Forelimb muscle (tissue), 1 donor: ENCODE measurements at regions not wholly inside any gene's neighbourhood (a gene's known extent, or its start where the extent isn't known, plus 50 kb on each side); places are given as distances from the start of the nearest gene placed in this dataset.

Experiments
- DNase-seq: peaks from one replicate; pipeline ENCODE4 v3.0.0-alpha.2; 2013; ENCODE audit warnings: low read depth

DNA sequence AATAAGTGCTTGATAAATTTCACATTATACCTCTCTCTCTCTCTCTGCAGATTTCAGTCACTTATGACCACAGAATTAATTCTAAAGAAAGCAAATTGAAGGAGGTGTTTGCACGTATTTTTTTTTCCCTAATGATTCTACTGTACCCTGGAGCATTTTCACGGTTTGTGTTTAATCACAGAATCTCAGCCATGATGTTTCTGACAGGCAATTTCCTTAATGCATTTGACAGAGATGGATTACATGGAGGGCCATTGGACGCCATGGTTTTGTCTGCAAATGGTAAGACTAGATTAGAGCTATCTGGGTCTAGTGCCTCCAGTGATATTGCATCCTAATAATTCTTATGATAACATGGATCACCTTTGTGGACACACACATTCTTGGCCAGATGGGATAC is 147.5 kb upstream of the RBFOX1 start:
- DNase-seq: no peak

- DNase-seq: no peak
Measured at GRCh38 chr16:7183768-7184167, 148.9 kb upstream of the RBFOX1 start.

DNA sequence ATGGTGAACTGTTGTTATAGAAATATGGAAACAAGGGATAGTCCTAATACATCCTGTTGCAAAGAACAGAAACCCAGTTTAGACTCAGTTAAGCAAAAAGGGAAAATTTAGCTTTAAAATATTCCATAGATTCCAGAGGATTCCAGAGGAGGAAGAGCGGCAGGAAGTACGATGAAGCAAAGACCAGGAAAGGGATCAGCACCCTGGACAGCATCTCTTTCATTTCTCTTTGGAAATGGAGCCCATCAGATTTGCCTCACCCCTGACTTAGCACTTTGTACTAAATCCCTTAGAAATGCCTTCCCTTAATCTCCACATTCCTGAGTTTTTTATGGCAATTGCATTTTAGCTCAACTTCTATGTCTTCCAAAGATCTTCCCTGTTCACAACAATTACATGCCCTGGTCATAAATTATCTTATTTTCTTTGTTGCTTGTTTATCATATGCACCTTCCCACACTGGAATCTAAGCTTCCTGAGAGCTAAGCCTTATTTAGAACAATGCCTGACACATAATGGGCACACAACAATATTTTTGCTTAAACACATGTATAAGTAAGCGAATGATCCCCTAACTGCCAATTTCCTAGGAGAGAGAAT is 150.0 kb upstream of the RBFOX1 start:
- no peak for DNase-seq

- DNase-seq: no peak
Measured at GRCh38 chr16:7177875-7178274, 154.8 kb upstream of the RBFOX1 start.

DNA sequence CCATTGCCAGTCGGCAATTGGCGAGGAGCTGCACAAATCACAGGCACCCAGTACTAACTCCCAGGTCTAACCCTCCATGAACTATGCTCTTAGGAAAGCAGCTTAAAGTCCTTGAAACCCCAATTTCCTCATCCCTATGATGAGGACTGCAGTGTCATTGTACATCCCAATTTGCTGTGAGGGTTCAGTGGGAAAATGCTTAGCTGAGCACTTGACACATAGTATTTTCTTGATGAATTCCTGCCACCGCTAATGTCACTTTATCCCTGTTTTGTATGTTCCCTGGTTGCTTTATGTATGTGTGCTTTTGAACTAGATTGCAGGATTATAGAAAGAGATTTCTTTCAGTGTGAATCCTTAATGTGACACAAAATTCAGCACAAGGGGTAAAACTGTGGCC is 161.5 kb upstream of the RBFOX1 start:
- no peak for DNase-seq

- DNase-seq: no peak
Measured at GRCh38 chr16:7167626-7168025, 165.0 kb upstream of the RBFOX1 start.

- no peak for DNase-seq
Measured at GRCh38 chr16:7161891-7162290, 170.8 kb upstream of the RBFOX1 start.

- DNase-seq: no peak
Measured at GRCh38 chr16:7160093-7160492, 172.6 kb upstream of the RBFOX1 start.

- no peak for DNase-seq
Measured at GRCh38 chr16:7158481-7158880, 174.2 kb upstream of the RBFOX1 start.

GRCh38 chr16:7150230-7150629 is 182.4 kb upstream of the RBFOX1 start:
- DNase-seq: no peak

DNA sequence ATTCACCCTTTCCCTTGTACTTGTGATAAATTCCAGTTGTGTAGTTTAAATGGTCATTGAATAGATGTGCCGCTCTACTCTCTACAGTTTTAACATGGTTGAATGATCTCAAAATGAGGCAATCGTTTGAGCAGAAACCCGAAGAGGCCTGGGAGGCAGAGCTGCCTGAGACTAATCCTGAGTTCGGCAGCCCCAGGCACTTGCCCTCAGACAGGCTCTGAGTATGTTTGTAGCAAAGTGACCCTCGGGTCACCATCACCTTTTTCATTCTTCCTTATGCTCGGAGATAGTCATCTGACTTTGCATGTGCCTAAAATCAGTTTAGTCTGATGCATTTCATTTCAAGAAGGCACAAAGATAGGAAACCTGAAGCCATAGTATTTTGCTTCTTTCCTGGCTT is 184.0 kb upstream of the RBFOX1 start:
- no peak for DNase-seq

GRCh38 chr16:7140899-7141298 is 191.7 kb upstream of the RBFOX1 start:
- no peak for DNase-seq

DNA sequence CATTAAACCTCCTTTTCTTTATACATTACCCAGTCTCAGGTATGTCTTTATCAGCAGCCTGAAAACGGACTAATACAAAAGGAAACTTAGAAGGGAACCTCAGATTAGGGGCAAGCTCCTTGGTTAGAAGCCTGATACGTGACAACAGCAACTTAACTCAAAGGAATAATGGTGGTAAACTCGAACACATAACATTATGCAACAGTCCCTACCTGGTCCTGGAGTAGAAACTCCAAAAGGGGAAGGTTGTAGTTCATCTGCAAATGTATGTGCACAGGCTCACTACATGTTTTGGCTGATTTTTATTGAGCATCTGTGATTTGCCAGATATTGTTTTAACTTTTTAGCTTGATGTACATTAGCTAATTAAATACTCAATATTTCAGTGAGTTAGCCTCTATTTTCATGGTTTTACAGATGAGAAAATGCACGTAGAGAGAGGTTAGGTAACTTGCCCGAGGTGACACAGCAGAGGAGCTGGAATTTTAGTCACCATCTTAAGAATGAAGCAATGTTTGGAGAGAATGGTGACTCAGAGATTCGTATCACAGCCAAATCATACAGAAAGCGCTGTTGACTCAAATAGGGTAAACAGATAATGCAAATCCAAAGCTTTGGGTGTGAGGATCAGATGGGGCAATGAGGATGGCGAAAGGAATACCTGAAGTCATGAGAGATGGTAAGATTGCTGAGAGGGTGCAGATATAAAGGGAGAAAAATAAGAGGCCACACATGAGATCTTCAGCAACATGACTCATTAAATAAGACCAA is 194.9 kb upstream of the RBFOX1 start:
- DNase-seq: no peak

- DNase-seq: no peak
Measured at GRCh38 chr16:7132465-7132864, 200.2 kb upstream of the RBFOX1 start.

- DNase-seq: no peak
Measured at GRCh38 chr16:7124701-7125100, 207.9 kb upstream of the RBFOX1 start.

- no peak for DNase-seq
Measured at GRCh38 chr16:7124242-7124641, 208.4 kb upstream of the RBFOX1 start.

- DNase-seq: no peak
Measured at GRCh38 chr16:7116734-7117133, 215.9 kb upstream of the RBFOX1 start.

DNA sequence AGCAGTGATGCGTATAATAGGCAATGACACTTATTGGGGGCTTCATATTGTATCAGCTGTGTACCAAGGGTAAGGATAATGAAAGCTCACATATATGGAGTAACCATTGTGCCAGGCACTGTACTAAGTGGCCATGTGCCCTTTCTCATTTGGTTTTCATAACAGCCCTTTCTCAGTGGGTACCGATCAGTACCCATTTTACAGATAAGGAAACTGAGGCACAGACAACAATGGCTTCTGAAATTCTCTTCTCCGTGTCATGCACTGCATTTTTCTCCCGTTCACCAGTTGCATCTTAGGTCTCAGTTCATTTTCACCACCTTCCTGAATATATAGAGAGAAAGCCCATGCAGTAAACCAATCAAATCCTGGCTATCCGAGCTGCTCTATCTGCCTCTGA is 216.7 kb upstream of the RBFOX1 start:
- DNase-seq: no peak

DNA sequence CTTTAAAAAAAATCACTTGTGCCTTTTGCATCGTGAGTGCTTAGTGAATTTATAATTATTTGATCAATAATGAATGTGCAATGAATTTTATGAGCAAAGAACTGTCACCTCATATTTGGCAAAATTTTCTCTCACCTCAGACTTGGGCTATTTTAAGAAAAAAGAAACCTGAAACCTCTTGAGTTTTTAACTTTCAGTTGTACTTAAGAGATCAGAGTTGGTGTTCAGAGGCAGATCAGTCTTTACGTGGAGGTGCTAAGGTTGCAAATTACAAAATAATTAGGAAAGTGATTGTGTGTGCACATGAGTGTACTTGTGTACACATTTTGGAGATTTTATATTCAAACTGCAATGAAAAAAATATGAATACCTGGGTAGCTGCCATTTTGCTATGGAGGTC is 218.7 kb upstream of the RBFOX1 start:
- DNase-seq: no peak

DNA sequence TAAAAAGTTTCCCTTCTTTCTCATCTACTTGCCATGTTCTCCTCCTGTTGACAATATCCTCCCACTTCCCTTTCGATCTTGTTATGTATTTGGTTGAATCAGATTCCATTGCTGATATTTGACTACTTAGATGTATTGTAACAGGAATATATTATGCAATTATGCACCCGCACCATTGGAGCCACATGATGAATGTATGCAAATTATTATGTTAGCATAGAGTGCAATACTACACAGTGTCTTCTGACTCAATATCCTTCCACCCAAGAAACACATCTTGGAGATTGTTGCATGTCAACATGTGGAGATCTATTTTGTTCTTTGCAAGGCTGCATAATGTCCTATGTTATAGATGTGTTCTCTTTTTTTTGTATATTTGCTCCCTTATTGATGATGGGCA is 219.2 kb upstream of the RBFOX1 start:
- DNase-seq: no peak

- no peak for DNase-seq
Measured at GRCh38 chr16:7111265-7111664, 221.4 kb upstream of the RBFOX1 start.

GRCh38 chr16:7107436-7107835 is 225.2 kb upstream of the RBFOX1 start:
- DNase-seq: no peak

- DNase-seq: no peak
Measured at GRCh38 chr16:7103056-7103455, 229.6 kb upstream of the RBFOX1 start.

GRCh38 chr16:7101054-7101453 is 231.6 kb upstream of the RBFOX1 start:
- DNase-seq: no peak
